Neuronal stem cell (in vitro differentiated cells): ENCODE measurements at regions not wholly inside any gene's neighbourhood (a gene's known extent, or its start where the extent isn't known, plus 50 kb on each side); places are given as distances from the start of the nearest gene placed in this dataset.
"Not testable (repeated sequence)": the region's sequence is repeated elsewhere in the genome, so short reads cannot be mapped to it uniquely, and the experiment has no call there.

Experiments used
- DNase-seq: peaks from one replicate; pipeline ENCODE4 v3.0.0-alpha.2; 2013; ENCODE audit warnings: low spot score
- H2AFZ ChIP-seq: one replicate; pipeline ENCODE4 v1.6.1; 2013; ENCODE audit warnings: mild to moderate bottlenecking, low read length, inconsistent platforms
- H2AK5ac ChIP-seq: 2 replicates; pipeline ENCODE4 v1.6.1; 2013; ENCODE audit warnings: low read depth, mild to moderate bottlenecking, inconsistent platforms, low read length, moderate library complexity, mixed read lengths
- H2BK120ac ChIP-seq: 2 replicates; pipeline ENCODE4 v1.6.1; 2013; ENCODE audit warnings: low read depth, mild to moderate bottlenecking, inconsistent platforms, low read length, moderate library complexity, mixed read lengths
- H2BK12ac ChIP-seq: one replicate; pipeline ENCODE4 v1.6.1; 2013; ENCODE audit warnings: low read length, inconsistent platforms
- H2BK15ac ChIP-seq: 2 replicates; pipeline ENCODE4 v1.6.1; 2013; ENCODE audit warnings: mild to moderate bottlenecking, low read length, inconsistent platforms, mixed read lengths
- H2BK5ac ChIP-seq: one replicate; pipeline ENCODE4 v1.6.1; 2013; ENCODE audit warnings: inconsistent platforms, mild to moderate bottlenecking, low read length, moderate library complexity
- H3K14ac ChIP-seq: one replicate; pipeline ENCODE4 v1.6.1; 2013; ENCODE audit warnings: low read length, inconsistent platforms
- H3K18ac ChIP-seq: 2 replicates; pipeline ENCODE4 v1.6.1; 2013; ENCODE audit warnings: low read length, inconsistent platforms
- H3K23ac ChIP-seq: 2 replicates; pipeline ENCODE4 v1.6.1; 2013; ENCODE audit warnings: low read depth, mild to moderate bottlenecking, mixed read lengths, low read length, inconsistent platforms; ENCODE audit not compliant: poor library complexity
- H3K27ac ChIP-seq: replicated peaks from 3 replicates; pipeline ENCODE4 v1.5.1; 2013; ENCODE audit warnings: low read length, inconsistent platforms
- H3K27me3 ChIP-seq, 3 experiments: 2 replicates each; pipeline ENCODE4 v1.6.1; 2013; ENCODE audit warnings: low read length in 3 of 3, mild to moderate bottlenecking in 2 of 3, inconsistent platforms in 1 of 3, low read depth in 1 of 3, mixed read lengths in 1 of 3, moderate library complexity in 1 of 3; ENCODE audit not compliant: control insufficient read depth in 3 of 3, insufficient read depth in 3 of 3
- H3K36me3 ChIP-seq, 2 donors: replicated peaks in 1 of 2; 2 replicates each; pipeline ENCODE4 v1.6.1; 2013; ENCODE audit warnings: low read length in 2 of 2; ENCODE audit not compliant: control insufficient read depth in 2 of 2, insufficient read depth in 2 of 2
- H3K4ac ChIP-seq: 2 replicates; pipeline ENCODE4 v1.6.1; 2013; ENCODE audit warnings: inconsistent platforms, mild to moderate bottlenecking, low read length, moderate library complexity
- H3K4me1 ChIP-seq, 2 donors: 1 replicate in 1 of 2; 2 replicates in 1 of 2; pipeline ENCODE4 v1.6.1; 2013; ENCODE audit warnings: low read length in 2 of 2, low read depth in 1 of 2; ENCODE audit not compliant: control insufficient read depth in 2 of 2, insufficient read depth in 1 of 2
- H3K4me2 ChIP-seq: one replicate; pipeline ENCODE4 v1.6.1; 2013; ENCODE audit warnings: mild to moderate bottlenecking, low read length, inconsistent platforms; ENCODE audit not compliant: insufficient read depth, poor library complexity, severe bottlenecking
- H3K4me3 ChIP-seq, 2 donors: 2 replicates each; pipeline ENCODE4 v1.5.1; 2013; ENCODE audit warnings: low read length in 2 of 2, mild to moderate bottlenecking in 2 of 2, inconsistent platforms in 1 of 2, moderate library complexity in 1 of 2
- H3K79me1 ChIP-seq: one replicate; pipeline ENCODE4 v1.6.1; 2013; ENCODE audit warnings: low read depth, mild to moderate bottlenecking, inconsistent platforms, low read length, moderate library complexity
- H3K9ac ChIP-seq: one replicate; pipeline ENCODE4 v1.6.1; 2013; ENCODE audit warnings: mild to moderate bottlenecking, low read depth, low read length, inconsistent platforms; ENCODE audit not compliant: poor library complexity
- H3K9me3 ChIP-seq, 2 donors: replicated peaks in 1 of 2; 2 replicates each; pipeline versions ENCODE3 to v1.6.1; 2013; ENCODE audit warnings: low read length in 2 of 2, mild to moderate bottlenecking in 2 of 2, inconsistent platforms in 1 of 2, low read depth in 1 of 2, mixed read lengths in 1 of 2, moderate library complexity in 1 of 2; ENCODE audit not compliant: control insufficient read depth in 2 of 2, insufficient read depth in 1 of 2
- H4K8ac ChIP-seq: one replicate; pipeline ENCODE4 v1.6.1; 2013; ENCODE audit warnings: low read depth, mild to moderate bottlenecking, inconsistent platforms, low read length, moderate library complexity
- H4K91ac ChIP-seq: one replicate; pipeline ENCODE4 v1.6.1; 2013; ENCODE audit warnings: low read length, low read depth, mild to moderate bottlenecking, inconsistent platforms; ENCODE audit not compliant: poor library complexity
- WGBS, 2 donors: extraction: QIAGEN DNeasy Blood & Tissue Kit; methylation state at CpG; one replicate each; pipeline ENCODE4 v1.1.7; 2013; ENCODE audit warnings: missing lambda C conversion rate in 2 of 2, mixed read lengths in 1 of 2; ENCODE audit not compliant: insufficient read length in 2 of 2, insufficient replicate concordance in 1 of 2; ENCODE audit errors: extremely low coverage in 2 of 2; 5-methylcytosine and 5-hydroxymethylcytosine counted together

GRCh38 chrX:536616-537015, 94.0 kb upstream of the SHOX start:
- H2AFZ ChIP-seq = no peak overlapping the region
- no peaks in the 10 kb centered on the region for H3K36me3 ChIP-seq
- no peak overlapping the region for H3K4me3 ChIP-seq
- H4K8ac ChIP-seq = no peak overlapping the region
- no peak overlapping the region for H2BK15ac ChIP-seq
- no peak overlapping the region for H4K91ac ChIP-seq
- no peak overlapping the region for H3K4me2 ChIP-seq
- no peak overlapping the region for H3K27ac ChIP-seq
- H3K79me1 ChIP-seq = no peaks in the 10 kb centered on the region
- no CpG with 5 or more reads among the region's 19 CpGs for WGBS, 2 donors
- H3K23ac ChIP-seq = no peak overlapping the region
- no peaks in the 10 kb centered on the region for H3K4me1 ChIP-seq
- no peaks in the 10 kb centered on the region for H3K9me3 ChIP-seq
- no peak overlapping the region for H2BK120ac ChIP-seq
- no peaks in the 10 kb centered on the region for H3K27me3 ChIP-seq
- no peak overlapping the region for H3K4ac ChIP-seq
- H3K18ac ChIP-seq = no peak overlapping the region
- DNase-seq = no peak
- no peak overlapping the region for H2BK5ac ChIP-seq
- no peak overlapping the region for H2BK12ac ChIP-seq
- no peak overlapping the region for H3K9ac ChIP-seq
- H3K14ac ChIP-seq = no peak overlapping the region
- no peak overlapping the region for H2AK5ac ChIP-seq

- no peak for DNase-seq
- no peaks in the 10 kb centered on the region for H3K9me3 ChIP-seq
- no peak overlapping the region for H4K8ac ChIP-seq
- no peak overlapping the region for H2BK5ac ChIP-seq
- H3K4me1 ChIP-seq = no peaks in the 10 kb centered on the region
- H3K27me3 ChIP-seq = no peaks in the 10 kb centered on the region
- H3K18ac ChIP-seq = no peak overlapping the region
- H2AK5ac ChIP-seq = no peak overlapping the region
- no peaks in the 10 kb centered on the region for H3K79me1 ChIP-seq
- no peak overlapping the region for H4K91ac ChIP-seq
- peak overlapping the region; percentile 75 for H3K14ac ChIP-seq
- no peak overlapping the region for H2BK12ac ChIP-seq
- H3K4me3 ChIP-seq = no peak overlapping the region
- H2BK120ac ChIP-seq = no peak overlapping the region
- H3K9ac ChIP-seq = no peak overlapping the region
- no peak overlapping the region for H2AFZ ChIP-seq
- H2BK15ac ChIP-seq = no peak overlapping the region
- no peak overlapping the region for H3K4ac ChIP-seq
- H3K4me2 ChIP-seq = no peak overlapping the region
- no CpG with 5 or more reads among the region's 18 CpGs for WGBS, 2 donors
- H3K23ac ChIP-seq = no peak overlapping the region
- H3K36me3 ChIP-seq = no peaks in the 10 kb centered on the region
- no peak overlapping the region for H3K27ac ChIP-seq
Observed at GRCh38 chrX:537151-537550, 93.4 kb upstream of the SHOX start.

DNA sequence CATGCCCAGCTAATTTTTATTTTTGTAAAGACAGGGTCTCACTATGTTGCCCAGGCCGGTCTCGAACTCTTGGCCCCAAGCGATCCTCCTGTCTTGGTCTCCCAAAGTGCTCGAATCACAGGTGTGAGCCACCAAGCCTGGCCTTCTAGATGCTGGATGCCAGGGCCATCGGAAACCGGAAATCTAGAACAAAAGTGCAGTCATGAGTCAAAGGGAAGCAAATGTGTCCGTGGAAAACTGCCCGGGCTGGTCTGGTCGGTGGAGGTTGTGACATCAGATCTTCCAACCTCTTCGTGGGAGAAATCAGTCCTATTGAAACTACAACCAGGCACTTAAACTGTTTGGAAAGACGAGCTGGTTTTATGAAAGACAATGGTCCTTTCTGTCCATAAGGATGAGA, 92.3 kb upstream of the SHOX start:
- H3K4me2 ChIP-seq = no peak overlapping the region
- no peaks in the 10 kb centered on the region for H3K27me3 ChIP-seq
- no peak overlapping the region for H3K18ac ChIP-seq
- H3K9ac ChIP-seq = no peak overlapping the region
- H3K36me3 ChIP-seq = no peaks in the 10 kb centered on the region
- H3K4me3 ChIP-seq = no peak overlapping the region
- H4K91ac ChIP-seq = no peak overlapping the region
- no peaks in the 10 kb centered on the region for H3K9me3 ChIP-seq
- H2AK5ac ChIP-seq = no peak overlapping the region
- no peak overlapping the region for H4K8ac ChIP-seq
- H3K4ac ChIP-seq = no peak overlapping the region
- no peak for DNase-seq
- H2BK15ac ChIP-seq = no peak overlapping the region
- no peak overlapping the region for H3K14ac ChIP-seq
- no peaks in the 10 kb centered on the region for H3K4me1 ChIP-seq
- no peaks in the 10 kb centered on the region for H3K79me1 ChIP-seq
- no peak overlapping the region for H2BK12ac ChIP-seq
- no peak overlapping the region for H3K23ac ChIP-seq
- no peak overlapping the region for H2BK5ac ChIP-seq
- H2AFZ ChIP-seq = no peak overlapping the region
- H3K27ac ChIP-seq = no peak overlapping the region
- no CpG with 5 or more reads among the region's 11 CpGs for WGBS, 2 donors
- H2BK120ac ChIP-seq = no peak overlapping the region

DNA sequence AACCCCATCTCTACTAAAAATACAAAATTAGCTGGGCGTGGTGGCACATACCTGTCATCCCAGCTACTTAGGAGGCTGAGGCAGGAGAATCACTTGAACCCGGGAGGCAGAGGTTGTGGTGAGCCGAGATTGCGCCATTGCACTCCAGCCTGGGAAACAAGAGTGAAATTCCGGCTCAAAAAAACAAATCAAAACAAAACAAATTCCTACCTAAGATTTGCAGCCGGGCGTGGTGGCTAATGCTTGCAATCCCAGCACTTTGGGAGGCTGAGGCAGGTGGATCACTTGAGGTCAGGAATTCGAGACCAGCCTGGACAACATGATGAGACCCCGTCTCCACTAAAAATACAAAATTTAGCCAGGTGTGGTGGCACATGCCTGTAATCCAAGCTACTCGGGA, 89.6 kb upstream of the SHOX start:
- H3K14ac ChIP-seq, H4K8ac ChIP-seq, H2AK5ac ChIP-seq, H3K27ac ChIP-seq, H3K9me3 ChIP-seq, H3K27me3 ChIP-seq, H3K9ac ChIP-seq, H3K4ac ChIP-seq, H2BK5ac ChIP-seq, H4K91ac ChIP-seq, H3K4me3 ChIP-seq, H3K79me1 ChIP-seq, H3K23ac ChIP-seq, H3K4me2 ChIP-seq, H3K18ac ChIP-seq, H2BK15ac ChIP-seq, H3K4me1 ChIP-seq, H2AFZ ChIP-seq, H2BK120ac ChIP-seq, H3K36me3 ChIP-seq, DNase-seq, H2BK12ac ChIP-seq: not testable (repeated sequence)
- no CpG with 5 or more reads among the region's 10 CpGs for WGBS, 2 donors
